SH-SY5Y (cell line): ENCODE measurements at regions not wholly inside any gene's neighbourhood (a gene's known extent, or its start where the extent isn't known, plus 50 kb on each side); places are given as distances from the start of the nearest gene placed in this dataset.

Experiments
- GATA2 ChIP-seq: IDR thresholded peaks from 2 replicates; pipeline ENCODE4 v1.6.1; 2011; ENCODE audit warnings: mild to moderate bottlenecking, low read depth, low read length
- GATA3 ChIP-seq: IDR thresholded peaks from 2 replicates; pipeline ENCODE4 v1.6.1; 2011; ENCODE audit warnings: low read depth, mild to moderate bottlenecking, low read length, moderate library complexity

GRCh38 chr3:22729212-22729611 lies 473.9 kb upstream of the UBE2E2 start:
- TF ChIP-seq GATA3 (no peak), GATA2 (no peak)
